WTC11 (cell line): ENCODE measurements at regions not wholly inside any gene's neighbourhood (a gene's known extent, or its start where the extent isn't known, plus 50 kb on each side); places are given as distances from the start of the nearest gene placed in this dataset.
A peak's percentile ranks its signal among the peaks of the same experiment; 100 is the strongest.

ENCODE experiments used
- ATAC-seq: fragments of 200-7000 bp; cut with Tn5 transposase; 2 replicates; pipeline ENCODE4 v1.10.0; 2021; ENCODE audit warnings: mild to moderate bottlenecking, moderate library complexity
- CTCF ChIA-PET: fragments of 300-600 bp; sonication (Branson Sonifier 250); formaldehyde crosslinking; loops from one replicate; lab custom pipeline; 2021; ENCODE audit warnings: antibody characterized with exemption; lab: Charles Lee
- POLR2A ChIA-PET: fragments of 350-600 bp; sonication (Branson Sonifier 250); formaldehyde crosslinking; loops from one replicate; lab custom pipeline; 2021; ENCODE audit warnings: antibody characterized with exemption; lab: Charles Lee
- DNase-seq: peaks from one replicate; pipeline ENCODE4 v3.0.0; 2021; ENCODE audit warnings: low spot score
- H3K27ac Mint-ChIP-seq: 2 replicates; pipeline ENCODE4 v1.8.0; 2021; ENCODE audit warnings: mixed read lengths
- H3K27me3 Mint-ChIP-seq: 2 replicates; pipeline ENCODE4 v1.8.0; 2021; ENCODE audit warnings: low read depth, mild to moderate bottlenecking, moderate library complexity, mixed read lengths
- H3K36me3 Mint-ChIP-seq: 2 replicates; pipeline ENCODE4 v1.8.0; 2021; ENCODE audit warnings: mixed read lengths
- H3K4me1 Mint-ChIP-seq: 2 replicates; pipeline ENCODE4 v1.8.0; 2022; ENCODE audit warnings: mixed read lengths
- H3K4me3 Mint-ChIP-seq: 2 replicates; pipeline ENCODE4 v1.8.0; 2021; ENCODE audit warnings: mild to moderate bottlenecking, moderate library complexity, mixed read lengths
- H3K9me3 Mint-ChIP-seq: 2 replicates; pipeline ENCODE4 v1.8.0; 2021; ENCODE audit warnings: mixed read lengths
- AFF4 ChIP-seq: sonication (generic); formaldehyde crosslinking; IDR thresholded peaks from 2 replicates; pipeline ENCODE4 v1.8.1; 2023; ENCODE audit warnings: mild to moderate bottlenecking, missing genetic modification reagents, borderline replicate concordance
- CREB1 ChIP-seq: sonication (generic); formaldehyde crosslinking; IDR thresholded peaks from 2 replicates; pipeline ENCODE4 v1.8.0; 2023; ENCODE audit warnings: mild to moderate bottlenecking, missing genetic modification reagents
- E2F5 ChIP-seq: sonication (generic); formaldehyde crosslinking; IDR thresholded peaks from 2 replicates; pipeline ENCODE4 v1.8.1; 2022; ENCODE audit warnings: mild to moderate bottlenecking, moderate library complexity, missing genetic modification reagents
- FOXP4 ChIP-seq: sonication (generic); formaldehyde crosslinking; IDR thresholded peaks from 2 replicates; pipeline ENCODE4 v1.8.0; 2022; ENCODE audit warnings: mild to moderate bottlenecking, missing genetic modification reagents
- GABPB1 ChIP-seq: sonication (generic); formaldehyde crosslinking; IDR thresholded peaks from 2 replicates; pipeline ENCODE4 v1.8.1; 2023; ENCODE audit warnings: mild to moderate bottlenecking, missing genetic modification reagents
- JUN ChIP-seq: sonication (generic); formaldehyde crosslinking; IDR thresholded peaks from 2 replicates; pipeline ENCODE4 v1.8.0; 2023; ENCODE audit warnings: mild to moderate bottlenecking, missing genetic modification reagents
- NFE2L1 ChIP-seq: sonication (generic); formaldehyde crosslinking; IDR thresholded peaks from 2 replicates; pipeline ENCODE4 v1.8.1; 2023; ENCODE audit warnings: missing genetic modification reagents
- NR1H2 ChIP-seq: sonication (generic); formaldehyde crosslinking; IDR thresholded peaks from 2 replicates; pipeline ENCODE4 v1.9.0; 2021; ENCODE audit warnings: mild to moderate bottlenecking, moderate library complexity, missing genetic modification reagents
- PRRX2 ChIP-seq: fragments of 250-450 bp; sonication (Bioruptor Pico); IDR thresholded peaks from 2 replicates; pipeline ENCODE4 v1.8.0; 2021; ENCODE audit warnings: mild to moderate bottlenecking
- RELA ChIP-seq: sonication (generic); formaldehyde crosslinking; IDR thresholded peaks from 2 replicates; pipeline ENCODE4 v1.8.1; 2022; ENCODE audit warnings: missing genetic modification reagents, mild to moderate bottlenecking, borderline replicate concordance
- SMAD4 ChIP-seq: sonication (generic); formaldehyde crosslinking; IDR thresholded peaks from 2 replicates; pipeline ENCODE4 v1.8.0; 2022; ENCODE audit warnings: mild to moderate bottlenecking, missing genetic modification reagents
- SOX15 ChIP-seq: fragments of 250-450 bp; sonication (Bioruptor Pico); IDR thresholded peaks from 2 replicates; pipeline ENCODE4 v1.9.0; 2021; ENCODE audit warnings: mild to moderate bottlenecking
- TEAD4 ChIP-seq: sonication (generic); formaldehyde crosslinking; IDR thresholded peaks from 2 replicates; pipeline ENCODE4 v1.8.0; 2022; ENCODE audit warnings: mild to moderate bottlenecking, missing genetic modification reagents
- USF1 ChIP-seq: sonication (generic); formaldehyde crosslinking; IDR thresholded peaks from 2 replicates; pipeline ENCODE4 v1.8.0; 2022; ENCODE audit warnings: mild to moderate bottlenecking, missing genetic modification reagents
- ZBTB21 ChIP-seq: sonication (generic); formaldehyde crosslinking; IDR thresholded peaks from 2 replicates; pipeline ENCODE4 v1.8.1; 2023; ENCODE audit warnings: mild to moderate bottlenecking, missing genetic modification reagents, borderline replicate concordance
- ZNF121 ChIP-seq: sonication (generic); formaldehyde crosslinking; IDR thresholded peaks from 2 replicates; pipeline ENCODE4 v1.8.0; 2023; ENCODE audit warnings: missing genetic modification reagents
- ZNF396 ChIP-seq: fragments of 250-450 bp; sonication (Bioruptor Pico); IDR thresholded peaks from 2 replicates; pipeline ENCODE4 v1.8.0; 2021; ENCODE audit warnings: mild to moderate bottlenecking, moderate library complexity, borderline replicate concordance
- ZNF423 ChIP-seq: fragments of 250-450 bp; sonication (Bioruptor Pico); IDR thresholded peaks from 2 replicates; pipeline ENCODE4 v2.1.2; 2022; ENCODE audit warnings: mild to moderate bottlenecking, moderate library complexity
- TF ChIP-seq, protein P1 (sequence below): sonication (generic); formaldehyde crosslinking; IDR thresholded peaks from 2 replicates; pipeline ENCODE4 v1.8.0; 2023; ENCODE audit warnings: missing genetic modification reagents

GRCh38 chr22:48837341-48837935 is 990.2 kb downstream of the BRD1 start:
- no peak for ATAC-seq
- peaks cover 16% of the 10 kb centered on the region for H3K36me3 Mint-ChIP-seq
- POLR2A ChIA-PET = no interaction called here
- peak overlapping the region; percentile 37; the same call in 1 of the 2 replicates for H3K27ac Mint-ChIP-seq
- CTCF ChIA-PET = no interaction called here
- H3K9me3 Mint-ChIP-seq = peaks cover 25% of the 10 kb centered on the region
- no peak for DNase-seq
- H3K4me3 Mint-ChIP-seq = no peak overlapping the region
- H3K4me1 Mint-ChIP-seq = no peaks in the 10 kb centered on the region
- TF ChIP-seq ZBTB21 (CRISPR knock-in tag) = 0 out of 2 replicates have a peak, but pooled peaks have one; percentile 39
- no peak for TF ChIP-seq USF1 (CRISPR knock-in tag)
- no peaks in the 10 kb centered on the region; the same call in 1 of the 2 replicates for H3K27me3 Mint-ChIP-seq

- ChIA-PET CTCF (no interaction called here), POLR2A (no interaction called here)
- H3K27ac Mint-ChIP-seq = peak overlapping the region; percentile 37; the same call in 1 of the 2 replicates
- H3K9me3 Mint-ChIP-seq = peaks cover 29% of the 10 kb centered on the region
- H3K36me3 Mint-ChIP-seq = peaks cover 16% of the 10 kb centered on the region
- H3K4me1 Mint-ChIP-seq = no peaks in the 10 kb centered on the region
- ATAC-seq (no peak), DNase-seq (no peak)
- no peak overlapping the region for H3K4me3 Mint-ChIP-seq
- TF ChIP-seq GABPB1 (CRISPR knock-in tag) (no peak), ZNF121 (CRISPR knock-in tag) (peak; percentile 38; the same call in 1 of the 2 replicates)
- H3K27me3 Mint-ChIP-seq = no peaks in the 10 kb centered on the region; the same call in 1 of the 2 replicates
These were observed 990.9 kb downstream of the BRD1 start for GRCh38 chr22:48836673-48837340.

GRCh38 chr22:48835857-48836672 is 991.6 kb downstream of the BRD1 start:
- Mint-ChIP-seq H3K4me1 (no peaks in the 10 kb centered on the region), H3K27me3 (no peaks in the 10 kb centered on the region; the same call in 1 of the 2 replicates), H3K36me3 (peaks cover 23% of the 10 kb centered on the region), H3K9me3 (peaks cover 36% of the 10 kb centered on the region), H3K4me3 (no peak overlapping the region), H3K27ac (no peak overlapping the region)
- CTCF ChIA-PET = no interaction called here
- POLR2A ChIA-PET = no interaction called here
- ATAC-seq (no peak; the same call in 1 of the 2 replicates), DNase-seq (no peak)
- TF ChIP-seq, protein P1, sequence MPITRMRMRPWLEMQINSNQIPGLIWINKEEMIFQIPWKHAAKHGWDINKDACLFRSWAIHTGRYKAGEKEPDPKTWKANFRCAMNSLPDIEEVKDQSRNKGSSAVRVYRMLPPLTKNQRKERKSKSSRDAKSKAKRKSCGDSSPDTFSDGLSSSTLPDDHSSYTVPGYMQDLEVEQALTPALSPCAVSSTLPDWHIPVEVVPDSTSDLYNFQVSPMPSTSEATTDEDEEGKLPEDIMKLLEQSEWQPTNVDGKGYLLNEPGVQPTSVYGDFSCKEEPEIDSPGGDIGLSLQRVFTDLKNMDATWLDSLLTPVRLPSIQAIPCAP (CRISPR knock-in tag) = no peak
- TF ChIP-seq AFF4 (CRISPR knock-in tag) (no peak), ZNF396 (CRISPR knock-in tag) (no peak), JUN (CRISPR knock-in tag) (no peak), NR1H2 (CRISPR knock-in tag) (no peak), RELA (no peak)

DNA sequence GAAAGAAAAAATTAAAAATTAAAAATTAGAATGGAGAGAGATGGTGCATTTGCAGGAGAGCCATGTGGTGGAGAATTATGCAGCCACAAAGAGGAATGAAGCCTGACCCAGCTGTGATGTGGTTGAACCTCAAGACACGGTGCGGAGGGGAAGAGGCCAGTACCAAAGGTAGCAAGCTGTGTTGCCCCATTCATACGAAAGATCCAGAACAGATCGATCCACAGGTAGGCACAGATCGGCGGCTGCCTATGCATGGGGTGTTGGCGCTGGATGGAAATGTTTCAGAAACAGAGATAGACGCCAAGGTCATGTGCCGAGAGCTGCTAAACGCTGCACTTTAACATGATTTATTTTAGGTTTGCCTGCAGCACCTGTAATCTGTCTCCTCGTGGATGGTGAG is 992.3 kb downstream of the BRD1 start:
- no peak overlapping the region for H3K27ac Mint-ChIP-seq
- TF ChIP-seq FOXP4 (CRISPR knock-in tag) (no peak), TEAD4 (CRISPR knock-in tag) (no peak), ZNF396 (CRISPR knock-in tag) (no peak), NFE2L1 (CRISPR knock-in tag) (no peak), CREB1 (no peak), SMAD4 (no peak), ZNF121 (CRISPR knock-in tag) (no peak), ZNF423 (CRISPR knock-in tag) (no peak), PRRX2 (CRISPR knock-in tag) (no peak), E2F5 (no peak), SOX15 (CRISPR knock-in tag) (no peak)

More for the DNA sequence above, 992.3 kb downstream of the BRD1 start:
- H3K9me3 Mint-ChIP-seq = peaks cover 40% of the 10 kb centered on the region
- DNase-seq (no peak), ATAC-seq (no peak)
- H3K4me3 Mint-ChIP-seq = no peak overlapping the region
- H3K4me1 Mint-ChIP-seq = no peaks in the 10 kb centered on the region
- H3K36me3 Mint-ChIP-seq = peaks cover 23% of the 10 kb centered on the region
- no peaks in the 10 kb centered on the region; the same call in 1 of the 2 replicates for H3K27me3 Mint-ChIP-seq
- CTCF ChIA-PET = no interaction called here
- POLR2A ChIA-PET = no interaction called here
